ENCODE measurements at regions not wholly inside any gene's neighbourhood (a gene's known extent, or its start where the extent isn't known, plus 50 kb on each side); places are given as distances from the start of the nearest gene placed in this dataset.
"Not testable (repeated sequence)": the region's sequence is repeated elsewhere in the genome, so short reads cannot be mapped to it uniquely, and the experiment has no call there.

DNA sequence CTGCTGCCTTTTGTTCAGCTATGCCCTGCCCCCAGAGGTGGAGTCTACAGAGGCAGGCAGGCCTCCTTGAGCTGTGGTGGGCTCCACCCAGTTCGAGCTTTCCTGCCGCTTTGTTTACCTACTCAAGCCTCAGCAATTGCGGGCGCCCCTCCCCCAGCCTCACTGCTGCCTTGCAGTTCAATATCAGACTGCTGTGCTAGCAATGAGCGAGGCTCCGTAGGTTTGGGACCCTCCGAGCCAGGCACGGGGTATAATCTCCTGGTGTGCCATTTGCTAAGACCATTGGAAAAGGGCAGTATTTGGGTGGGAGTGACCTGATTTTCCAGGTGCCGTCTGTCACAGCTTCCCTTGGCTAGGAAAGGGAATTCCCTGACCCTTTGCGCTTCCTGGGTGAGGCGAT lies 51.9 kb downstream of the DIPK2A start:
- in situ Hi-C loops (cut with HindIII; ENCODE audit: low pct_ligation_motif_present, low sequenced_read_pairs); H3K27me3 ChIP-seq (replicated peaks): not testable (repeated sequence)

DNA sequence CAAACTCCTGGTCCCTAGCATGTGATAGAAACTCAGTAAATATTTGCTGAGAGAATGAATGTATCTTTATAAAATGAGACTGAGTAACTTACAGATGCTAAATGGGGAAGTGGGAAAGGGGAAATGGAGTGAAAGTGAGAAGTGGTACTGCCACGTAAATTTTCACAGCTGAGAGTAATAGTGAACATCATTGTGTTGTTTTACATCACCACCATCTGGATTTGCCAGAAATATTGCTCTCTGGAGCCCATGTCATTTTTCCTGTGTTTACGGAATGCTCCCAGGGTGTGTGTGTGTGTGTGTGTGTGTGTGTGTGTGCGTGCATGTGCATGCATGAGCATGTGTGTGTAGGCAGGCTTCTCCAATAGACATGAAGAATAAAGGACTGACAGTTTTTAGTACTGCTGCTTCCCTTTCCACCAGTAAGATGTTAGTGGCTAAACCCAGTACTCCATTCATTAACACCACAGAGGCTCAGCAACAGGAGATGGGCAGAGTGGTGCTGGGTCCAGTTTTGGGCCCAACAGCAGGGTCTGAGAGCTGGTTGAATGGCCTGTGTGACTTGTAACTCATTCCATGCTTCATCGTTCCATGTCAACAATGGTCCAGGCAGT lies 57.3 kb downstream of the DIPK2A start:
- TF ChIP-seq, protein P1, sequence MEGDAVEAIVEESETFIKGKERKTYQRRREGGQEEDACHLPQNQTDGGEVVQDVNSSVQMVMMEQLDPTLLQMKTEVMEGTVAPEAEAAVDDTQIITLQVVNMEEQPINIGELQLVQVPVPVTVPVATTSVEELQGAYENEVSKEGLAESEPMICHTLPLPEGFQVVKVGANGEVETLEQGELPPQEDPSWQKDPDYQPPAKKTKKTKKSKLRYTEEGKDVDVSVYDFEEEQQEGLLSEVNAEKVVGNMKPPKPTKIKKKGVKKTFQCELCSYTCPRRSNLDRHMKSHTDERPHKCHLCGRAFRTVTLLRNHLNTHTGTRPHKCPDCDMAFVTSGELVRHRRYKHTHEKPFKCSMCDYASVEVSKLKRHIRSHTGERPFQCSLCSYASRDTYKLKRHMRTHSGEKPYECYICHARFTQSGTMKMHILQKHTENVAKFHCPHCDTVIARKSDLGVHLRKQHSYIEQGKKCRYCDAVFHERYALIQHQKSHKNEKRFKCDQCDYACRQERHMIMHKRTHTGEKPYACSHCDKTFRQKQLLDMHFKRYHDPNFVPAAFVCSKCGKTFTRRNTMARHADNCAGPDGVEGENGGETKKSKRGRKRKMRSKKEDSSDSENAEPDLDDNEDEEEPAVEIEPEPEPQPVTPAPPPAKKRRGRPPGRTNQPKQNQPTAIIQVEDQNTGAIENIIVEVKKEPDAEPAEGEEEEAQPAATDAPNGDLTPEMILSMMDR (IDR thresholded peaks at IDR 0.05; ENCODE audit: low read depth, low read length, missing control alignments): no peak
- H3K27me3 ChIP-seq (replicated peaks): no peaks in the 10 kb centered on the region
- no peak overlapping the region for H3K4me3 ChIP-seq (ENCODE audit: low read depth, low read length)
- H3K27ac ChIP-seq: no peak overlapping the region
- DNase-seq: no peak
- in situ Hi-C loops (cut with HindIII; ENCODE audit: low pct_ligation_motif_present, low sequenced_read_pairs): no loop called here
- H3K36me3 ChIP-seq (replicated peaks): no peaks in the 10 kb centered on the region

More for the DNA sequence above, 51.9 kb downstream of the DIPK2A start:
- H3K36me3 ChIP-seq (replicated peaks); H3K4me3 ChIP-seq (ENCODE audit: low read depth, low read length); H3K27ac ChIP-seq; DNase-seq: not testable (repeated sequence)

DNA sequence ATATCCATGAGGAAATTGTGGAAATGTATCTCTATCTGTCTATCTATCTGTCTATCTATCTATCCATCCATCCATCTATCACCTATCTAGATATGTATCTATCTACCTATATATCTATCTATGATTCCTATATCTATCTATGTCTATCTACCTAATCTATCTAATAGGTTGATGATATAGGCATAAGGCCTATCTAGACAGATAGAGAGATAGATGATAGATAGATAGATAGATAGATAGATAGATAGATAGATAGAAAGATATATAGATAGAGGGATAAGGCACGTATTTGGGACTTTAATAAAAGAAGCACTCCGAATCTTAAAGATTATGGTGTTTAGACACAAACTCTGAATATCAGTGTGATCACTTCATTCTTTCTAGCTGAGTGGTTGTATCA lies 58.1 kb downstream of the DIPK2A start:
- TF ChIP-seq, protein P1 (IDR thresholded peaks at IDR 0.05; ENCODE audit: low read depth, low read length, missing control alignments): no peak
- no peak for DNase-seq
- Histone ChIP-seq H3K36me3 (replicated peaks) (no peaks in the 10 kb centered on the region), H3K27me3 (replicated peaks) (no peaks in the 10 kb centered on the region), H3K27ac (no peak overlapping the region), H3K4me3 (ENCODE audit: low read depth, low read length) (no peak overlapping the region)
- in situ Hi-C loops (cut with HindIII; ENCODE audit: low pct_ligation_motif_present, low sequenced_read_pairs): no loop called here

DNA sequence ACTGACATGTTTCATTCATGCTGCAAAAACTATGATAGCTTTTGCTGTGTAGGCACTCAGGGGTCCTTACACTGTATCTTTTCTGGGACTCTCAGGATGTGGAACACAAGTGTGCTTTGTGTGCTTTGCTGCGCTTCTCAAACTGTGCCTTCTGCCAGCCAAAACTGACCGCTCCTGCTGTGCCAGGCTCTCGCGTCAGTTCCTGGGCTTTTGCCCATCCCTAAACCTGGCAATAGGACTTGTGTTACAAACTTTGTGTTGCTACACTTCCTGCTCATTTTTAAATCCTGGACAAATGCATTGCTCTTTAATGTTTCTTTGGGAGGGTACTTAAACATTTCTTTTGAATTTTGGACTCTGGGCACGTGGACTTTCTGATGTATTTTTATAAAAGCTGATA lies 60.3 kb downstream of the DIPK2A start:
- no peaks in the 10 kb centered on the region for H3K27me3 ChIP-seq (replicated peaks)
- H3K4me3 ChIP-seq (ENCODE audit: low read depth, low read length): no peak overlapping the region
- TF ChIP-seq, protein P1 (IDR thresholded peaks at IDR 0.05; ENCODE audit: low read depth, low read length, missing control alignments): no peak
- no peak overlapping the region for H3K27ac ChIP-seq
- in situ Hi-C loops (cut with HindIII; ENCODE audit: low pct_ligation_motif_present, low sequenced_read_pairs): no loop called here
- no peaks in the 10 kb centered on the region for H3K36me3 ChIP-seq (replicated peaks)
- DNase-seq: no peak

DNA sequence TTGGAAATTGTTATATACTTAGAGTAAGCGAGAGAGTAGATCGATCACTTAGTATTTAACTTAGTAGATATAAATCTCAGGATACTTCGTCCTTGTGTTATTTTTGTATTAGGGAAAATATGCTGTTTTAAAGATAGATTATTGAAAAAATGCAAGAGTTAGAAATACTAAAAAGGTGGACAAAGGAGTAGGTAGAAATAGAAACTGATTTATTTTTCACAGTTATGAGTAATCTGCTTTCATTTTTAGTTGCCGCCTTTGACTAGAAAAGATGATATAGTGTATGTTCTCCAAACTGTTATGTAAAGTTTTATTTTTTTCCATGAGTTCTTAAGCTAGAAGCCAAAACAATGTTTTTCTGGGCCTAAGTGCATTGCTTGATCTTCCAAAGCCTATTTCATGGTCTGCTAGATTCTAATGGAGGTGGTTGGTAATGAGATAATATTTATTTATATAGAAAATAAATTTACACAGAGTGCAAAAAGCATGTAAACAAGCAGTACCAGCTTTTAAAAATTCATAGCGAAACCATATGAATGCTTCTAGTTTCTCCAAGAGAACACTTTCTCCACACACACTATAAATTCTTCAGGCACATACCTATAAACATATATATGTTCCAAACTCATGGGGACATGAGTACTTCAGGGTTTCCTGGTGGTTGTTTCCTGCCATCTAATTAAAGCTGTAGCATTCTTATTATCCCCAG lies 61.1 kb downstream of the DIPK2A start:
- no peak overlapping the region for H3K4me3 ChIP-seq (ENCODE audit: low read depth, low read length)
- H3K27ac ChIP-seq: no peak overlapping the region
- no peak for DNase-seq
- no peaks in the 10 kb centered on the region for H3K36me3 ChIP-seq (replicated peaks)
- TF ChIP-seq, protein P1 (IDR thresholded peaks at IDR 0.05; ENCODE audit: low read depth, low read length, missing control alignments): no peak
- H3K27me3 ChIP-seq (replicated peaks): no peaks in the 10 kb centered on the region
- in situ Hi-C loops (cut with HindIII; ENCODE audit: low pct_ligation_motif_present, low sequenced_read_pairs): no loop called here

DNA sequence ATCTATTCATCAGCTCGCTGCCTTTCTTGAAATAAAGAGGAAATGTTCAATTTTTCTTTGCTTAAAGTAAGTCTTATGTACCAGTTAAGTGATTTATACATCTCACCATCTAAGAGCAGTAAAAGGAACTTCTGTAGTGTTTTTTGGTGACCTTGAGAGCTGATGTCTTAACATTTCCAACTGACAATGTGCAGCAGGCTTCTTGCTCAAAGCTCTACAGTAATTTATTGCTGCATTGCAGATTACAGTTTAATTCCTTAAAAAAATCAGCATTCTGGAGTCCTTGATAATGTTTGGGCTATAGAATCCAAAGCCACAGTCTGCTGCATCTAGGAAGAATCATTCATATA lies 61.6 kb downstream of the DIPK2A start:
- no peaks in the 10 kb centered on the region for H3K36me3 ChIP-seq (replicated peaks)
- no peak for DNase-seq
- TF ChIP-seq, protein P1 (IDR thresholded peaks at IDR 0.05; ENCODE audit: low read depth, low read length, missing control alignments): no peak
- H3K27ac ChIP-seq: no peak overlapping the region
- no peak overlapping the region for H3K4me3 ChIP-seq (ENCODE audit: low read depth, low read length)
- H3K27me3 ChIP-seq (replicated peaks): no peaks in the 10 kb centered on the region
- in situ Hi-C loops (cut with HindIII; ENCODE audit: low pct_ligation_motif_present, low sequenced_read_pairs): no loop called here
